HFF-Myc (cell line): ENCODE measurements at regions not wholly inside any gene's neighbourhood (a gene's known extent, or its start where the extent isn't known, plus 50 kb on each side); places are given as distances from the start of the nearest gene placed in this dataset.

Experiments used
- DNase-seq: peaks from one replicate; pipeline ENCODE4 v3.0.0-alpha.2; 2011; ENCODE audit warnings: low read depth; ENCODE audit errors: extremely low read depth
- H3K4me3 ChIP-seq: replicated peaks from 2 replicates; pipeline ENCODE4 v1.5.1; 2011; ENCODE audit warnings: low read depth, mild to moderate bottlenecking, control low read depth, low read length
- TF ChIP-seq, protein P1 (sequence below): IDR thresholded peaks from 2 replicates; pipeline ENCODE4 v1.5.1; 2012; ENCODE audit warnings: mild to moderate bottlenecking, low read depth, low read length, control low read depth; ENCODE audit errors: missing control alignments

DNA sequence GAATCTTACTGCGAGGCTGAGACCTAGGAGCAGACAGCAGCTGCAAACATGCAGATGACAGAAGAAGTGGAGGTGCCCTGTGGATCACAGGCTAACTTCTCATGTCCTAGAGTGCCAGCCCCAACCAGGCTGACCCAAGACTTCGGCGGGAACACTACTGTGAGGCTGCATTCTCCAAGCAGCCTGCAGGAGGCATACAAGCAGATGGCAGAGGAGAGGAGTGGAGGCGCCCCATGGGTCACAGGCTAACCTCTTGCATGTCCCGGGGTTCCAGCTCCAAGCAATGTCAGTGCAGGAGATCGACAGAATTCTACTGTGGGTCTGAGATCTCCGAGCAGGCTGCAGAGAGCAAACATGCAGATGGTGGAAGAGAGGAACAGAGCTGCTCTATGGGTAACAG is 98.1 kb upstream of the ZNF678 start:
- no peak for DNase-seq
- TF ChIP-seq, protein P1, sequence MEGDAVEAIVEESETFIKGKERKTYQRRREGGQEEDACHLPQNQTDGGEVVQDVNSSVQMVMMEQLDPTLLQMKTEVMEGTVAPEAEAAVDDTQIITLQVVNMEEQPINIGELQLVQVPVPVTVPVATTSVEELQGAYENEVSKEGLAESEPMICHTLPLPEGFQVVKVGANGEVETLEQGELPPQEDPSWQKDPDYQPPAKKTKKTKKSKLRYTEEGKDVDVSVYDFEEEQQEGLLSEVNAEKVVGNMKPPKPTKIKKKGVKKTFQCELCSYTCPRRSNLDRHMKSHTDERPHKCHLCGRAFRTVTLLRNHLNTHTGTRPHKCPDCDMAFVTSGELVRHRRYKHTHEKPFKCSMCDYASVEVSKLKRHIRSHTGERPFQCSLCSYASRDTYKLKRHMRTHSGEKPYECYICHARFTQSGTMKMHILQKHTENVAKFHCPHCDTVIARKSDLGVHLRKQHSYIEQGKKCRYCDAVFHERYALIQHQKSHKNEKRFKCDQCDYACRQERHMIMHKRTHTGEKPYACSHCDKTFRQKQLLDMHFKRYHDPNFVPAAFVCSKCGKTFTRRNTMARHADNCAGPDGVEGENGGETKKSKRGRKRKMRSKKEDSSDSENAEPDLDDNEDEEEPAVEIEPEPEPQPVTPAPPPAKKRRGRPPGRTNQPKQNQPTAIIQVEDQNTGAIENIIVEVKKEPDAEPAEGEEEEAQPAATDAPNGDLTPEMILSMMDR = peak; percentile 8

DNA sequence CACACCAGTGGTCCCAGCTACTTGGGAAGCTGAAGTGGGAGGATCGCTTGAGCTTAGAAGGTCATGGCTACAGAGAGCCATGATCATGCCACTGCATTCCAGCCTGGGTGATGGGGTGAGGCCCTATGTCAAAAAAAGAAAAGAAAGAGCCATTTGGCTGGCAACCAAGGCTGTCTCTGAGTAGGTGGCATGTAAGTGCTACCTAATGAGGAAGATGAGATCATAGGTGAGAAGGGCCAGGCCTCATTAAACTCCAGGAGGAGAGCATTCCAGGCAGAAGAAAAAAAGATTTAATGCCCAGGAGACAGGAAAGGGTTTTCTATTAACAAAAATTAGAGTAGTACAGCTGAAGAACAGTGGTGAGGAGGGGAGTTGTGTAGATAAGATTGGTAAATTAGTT is 103.4 kb upstream of the ZNF678 start:
- TF ChIP-seq, protein P1 = no peak
- H3K4me3 ChIP-seq = no peak overlapping the region
- no peak for DNase-seq

More for the DNA sequence above, 98.1 kb upstream of the ZNF678 start:
- no peak overlapping the region for H3K4me3 ChIP-seq

- DNase-seq = no peak
- TF ChIP-seq, protein P1 = no peak
- no peak overlapping the region for H3K4me3 ChIP-seq
These were observed 104.0 kb upstream of the ZNF678 start for GRCh38 chr1:227459326-227459841.

- TF ChIP-seq, protein P1 = no peak
- no peak overlapping the region for H3K4me3 ChIP-seq
- no peak for DNase-seq
These were observed 108.7 kb upstream of the ZNF678 start for GRCh38 chr1:227454686-227455085.

- TF ChIP-seq, protein P1 = no peak
- no peak overlapping the region for H3K4me3 ChIP-seq
- DNase-seq = no peak
These were observed 109.6 kb upstream of the ZNF678 start for GRCh38 chr1:227453631-227454355.

DNA sequence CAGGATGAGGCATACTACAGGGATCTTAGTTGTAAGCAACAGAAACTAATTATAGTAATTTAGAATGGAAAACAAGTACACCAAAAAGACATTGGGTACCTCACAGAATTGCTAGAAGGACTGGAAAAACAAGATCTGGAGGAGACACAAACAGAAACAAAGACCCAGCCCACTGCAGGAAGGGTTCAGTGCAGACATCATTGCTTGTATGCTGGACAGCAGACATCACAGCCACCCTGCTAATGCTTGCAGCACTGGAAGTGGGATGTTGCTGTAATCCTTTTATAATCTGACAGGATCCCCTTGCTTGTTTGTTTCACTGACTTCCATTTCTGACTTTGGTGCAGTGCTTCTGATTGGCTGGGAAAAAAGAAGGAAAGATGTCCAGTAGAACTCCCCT is 111.4 kb upstream of the ZNF678 start:
- no peak for DNase-seq
- no peak overlapping the region for H3K4me3 ChIP-seq
- TF ChIP-seq, protein P1 = no peak

DNA sequence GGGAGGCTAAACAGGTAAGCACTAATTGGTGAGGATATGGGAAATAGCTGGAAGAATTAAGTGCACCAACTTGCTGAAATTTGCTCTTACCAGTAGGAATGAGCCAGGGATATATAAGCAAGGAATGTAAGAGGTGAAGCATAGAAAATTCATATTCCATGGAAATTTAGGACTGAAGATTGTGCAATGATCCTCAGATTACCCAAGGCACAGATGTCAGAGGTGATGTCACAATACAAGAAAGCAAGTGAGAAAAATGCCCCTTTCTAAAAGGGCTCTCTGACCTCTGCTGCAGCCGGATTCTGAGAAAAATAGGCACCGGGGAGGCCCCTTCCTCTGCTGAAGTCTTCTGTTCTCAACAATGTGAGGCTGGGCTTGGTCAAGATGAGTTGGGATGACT is 112.3 kb upstream of the ZNF678 start:
- TF ChIP-seq, protein P1 = no peak
- DNase-seq = no peak

More for the DNA sequence above, 112.3 kb upstream of the ZNF678 start:
- H3K4me3 ChIP-seq = no peak overlapping the region
